Retina (tissue), 1 donor: ENCODE measurements at regions not wholly inside any gene's neighbourhood (a gene's known extent, or its start where the extent isn't known, plus 50 kb on each side); places are given as distances from the start of the nearest gene placed in this dataset.
"Not testable (repeated sequence)": the region's sequence is repeated elsewhere in the genome, so short reads cannot be mapped to it uniquely, and the experiment has no call there.

Source experiments
- DNase-seq: peaks from one replicate; pipeline ENCODE4 v3.0.0-alpha.2; 2016

- DNase-seq = no peak
Observed at GRCh38 chr5:145062280-145063062, 772.7 kb downstream of the PRELID2 start.

GRCh38 chr5:145056800-145057199 is 778.3 kb downstream of the PRELID2 start:
- DNase-seq = no peak

GRCh38 chr5:145050181-145050580 is 785.0 kb downstream of the PRELID2 start:
- DNase-seq = no peak

- no peak for DNase-seq
Observed at GRCh38 chr5:145044970-145045369, 790.2 kb downstream of the PRELID2 start.

DNA sequence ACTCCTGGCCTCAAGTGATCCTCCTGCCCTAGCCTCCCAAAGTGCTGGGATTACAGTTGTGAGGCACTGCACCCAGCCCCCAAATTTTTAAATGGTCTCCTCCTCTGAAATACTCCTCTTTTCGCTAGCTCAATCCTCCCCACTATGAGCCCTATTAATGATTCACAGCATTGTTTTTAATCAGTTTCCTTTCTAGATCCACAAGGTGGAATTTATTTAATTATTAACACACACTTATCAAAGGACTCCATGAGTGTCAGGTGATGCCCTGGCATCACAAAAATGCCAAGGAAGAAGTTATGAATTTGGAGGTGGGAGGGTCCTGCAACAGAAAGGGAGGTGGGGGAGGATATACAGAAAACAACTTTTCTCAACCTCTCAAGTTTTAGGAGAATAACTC is 806.5 kb downstream of the PRELID2 start:
- DNase-seq = no peak

DNA sequence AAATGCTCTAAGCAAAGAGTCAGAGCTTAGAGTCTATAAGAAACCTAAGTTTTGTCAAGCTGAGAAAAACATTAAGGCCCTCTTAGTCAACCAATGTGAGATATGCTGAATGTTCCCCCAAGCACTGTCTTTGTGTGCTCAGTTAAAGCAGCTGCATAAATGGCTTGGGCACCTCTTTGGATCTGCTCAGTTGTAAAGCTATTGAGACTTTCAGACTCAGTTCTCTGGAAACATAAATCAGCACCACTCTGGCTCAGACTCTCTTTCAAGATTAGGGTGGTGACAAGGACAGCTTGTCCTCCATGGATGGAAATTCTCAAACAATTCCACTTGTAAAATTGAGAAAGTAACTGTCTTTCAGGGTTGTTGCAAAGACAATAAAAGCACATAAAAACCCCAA is 807.9 kb downstream of the PRELID2 start:
- DNase-seq = no peak

DNA sequence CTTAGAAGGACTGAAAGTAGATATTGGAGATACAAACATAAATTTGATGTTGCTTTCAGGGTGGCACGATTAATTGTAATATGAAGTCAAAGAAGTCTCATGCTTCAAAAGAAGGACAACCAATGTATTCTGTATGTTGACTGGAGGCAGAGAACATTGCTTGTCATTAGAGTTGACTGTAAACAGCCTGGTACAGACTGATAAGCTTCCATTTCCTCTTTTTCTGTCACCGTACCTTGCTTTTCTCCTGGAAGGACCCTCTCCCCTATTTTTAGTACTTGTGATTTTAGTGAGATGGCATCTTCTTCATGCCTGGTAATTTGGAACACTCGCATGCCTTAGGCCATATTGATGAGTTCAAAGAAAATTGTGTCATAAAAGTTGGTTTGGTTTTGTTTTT is 809.4 kb downstream of the PRELID2 start:
- DNase-seq = no peak

DNA sequence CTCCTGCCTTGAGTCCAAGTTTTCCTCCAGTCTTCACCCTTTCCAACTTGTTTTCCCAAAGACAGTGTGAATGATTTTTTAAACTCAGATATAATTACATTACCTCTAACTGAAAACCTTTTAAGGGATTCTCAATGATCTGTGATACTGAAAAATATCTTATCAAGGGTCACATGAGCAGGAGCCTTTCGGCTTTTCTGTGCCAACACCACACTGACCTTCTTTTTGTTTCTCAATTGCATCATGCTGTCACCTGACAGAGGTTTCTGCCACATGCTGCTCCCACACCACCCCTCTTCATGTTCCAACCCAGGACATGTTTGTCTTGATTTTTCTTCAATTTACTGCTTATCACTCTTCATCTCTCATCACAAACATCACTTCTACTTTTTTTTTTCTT is 820.0 kb downstream of the PRELID2 start:
- DNase-seq = no peak

- no peak for DNase-seq
Observed at GRCh38 chr5:145014109-145014508, 821.0 kb downstream of the PRELID2 start.

GRCh38 chr5:145010834-145011233 is 824.3 kb downstream of the PRELID2 start:
- DNase-seq = no peak

DNA sequence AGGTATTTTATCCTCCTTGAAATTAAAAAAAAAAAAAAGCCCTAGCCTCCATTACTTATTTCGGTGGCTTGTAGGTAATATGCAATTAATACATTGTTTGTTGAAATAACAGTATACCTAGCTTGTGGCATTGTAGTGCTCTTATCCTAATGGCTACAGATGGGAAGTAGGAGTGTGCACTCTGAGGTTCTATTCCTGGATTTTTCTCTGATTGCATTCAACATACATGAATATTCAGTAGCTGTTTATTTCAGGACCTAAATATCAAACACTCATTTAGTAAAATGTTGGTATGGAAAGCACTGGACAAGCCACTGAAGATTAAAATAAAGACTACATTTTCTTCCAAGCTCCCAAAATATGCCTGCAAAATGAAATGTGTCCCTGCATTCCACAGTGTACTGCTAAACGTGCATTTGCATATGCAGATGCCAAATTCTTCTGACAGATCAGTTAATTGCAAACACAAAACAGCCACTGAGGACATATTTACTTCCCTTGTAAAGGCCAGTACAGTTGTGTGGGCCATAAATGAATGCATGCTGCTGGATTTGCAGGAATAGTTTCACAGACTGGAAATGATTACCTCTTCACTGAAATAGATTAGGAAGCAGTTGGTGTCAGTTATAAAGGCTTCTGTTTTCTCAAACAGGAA is 826.1 kb downstream of the PRELID2 start:
- no peak for DNase-seq

- DNase-seq = not testable (repeated sequence)
Observed at GRCh38 chr5:144994356-144994755, 823.7 kb downstream of the KCTD16 start.

DNA sequence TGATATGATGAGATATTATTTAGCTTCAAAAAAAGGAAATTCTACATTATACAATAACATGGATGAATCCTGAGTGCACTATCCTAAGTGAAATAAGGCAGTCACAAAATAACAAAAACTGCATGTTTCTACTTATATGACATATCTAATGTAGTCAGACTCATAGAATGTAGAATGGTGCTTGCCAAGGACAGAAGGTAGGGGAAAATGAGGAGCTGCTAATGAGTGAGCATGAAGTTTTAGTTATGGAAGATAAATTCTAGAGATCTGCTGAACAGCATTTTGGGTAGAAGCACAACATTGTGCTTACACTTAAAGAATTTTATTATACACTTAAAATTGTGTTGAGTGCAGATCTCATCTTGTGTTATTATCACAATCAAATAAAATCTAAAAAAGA is 812.4 kb downstream of the KCTD16 start:
- DNase-seq = no peak

DNA sequence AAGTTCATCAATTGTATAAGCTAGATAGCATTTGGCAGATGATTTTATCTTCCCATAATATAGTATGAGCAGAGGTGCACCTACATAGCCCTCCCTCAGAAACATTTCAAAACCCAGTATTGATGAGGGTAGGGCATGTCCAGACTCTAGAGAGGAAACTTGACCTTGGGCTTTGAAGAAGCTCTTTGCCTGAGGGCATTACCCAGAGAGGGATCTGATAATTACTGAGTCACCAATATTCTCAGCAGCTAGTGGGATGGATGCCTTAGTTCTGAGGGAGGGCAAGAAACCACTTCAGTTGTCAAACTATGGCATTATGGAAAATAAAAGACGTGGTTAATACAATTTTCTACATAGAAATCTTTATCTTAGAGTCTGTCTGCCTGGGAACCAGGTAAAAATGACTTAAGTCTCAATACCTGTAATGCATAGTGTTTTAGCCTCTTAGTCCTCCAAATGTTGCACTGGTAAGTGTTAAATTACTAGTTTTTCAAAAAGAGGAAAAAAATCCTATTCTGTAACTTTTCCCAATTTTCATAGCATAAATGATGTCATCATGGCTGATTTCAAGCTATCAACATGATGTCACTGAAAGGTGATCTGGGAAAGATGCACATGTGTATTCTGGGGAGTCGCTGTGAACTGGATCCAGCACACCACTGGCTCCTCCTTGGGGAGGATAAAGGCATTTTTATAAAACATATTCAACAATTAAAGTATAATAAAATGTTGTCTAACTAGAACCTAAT is 809.0 kb downstream of the KCTD16 start:
- DNase-seq = no peak

DNA sequence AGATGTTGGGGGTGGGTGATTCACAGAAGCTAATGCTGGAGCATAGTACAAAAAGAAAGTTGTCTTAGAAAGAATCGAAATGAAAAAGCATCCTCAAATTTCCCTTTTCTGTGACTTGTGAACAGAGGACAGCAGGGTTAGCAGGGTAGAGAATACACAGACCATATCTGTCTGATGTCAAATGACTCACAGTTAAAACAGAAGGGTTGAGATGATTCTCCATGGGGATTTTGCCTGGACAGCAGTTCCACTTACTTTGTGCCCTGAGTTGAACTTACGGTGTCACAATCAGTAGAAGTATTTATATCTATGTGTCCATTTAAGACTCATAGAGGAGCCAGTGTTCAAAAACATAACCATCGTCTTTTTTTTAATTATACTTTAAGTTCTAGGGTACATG is 801.6 kb downstream of the KCTD16 start:
- no peak for DNase-seq

GRCh38 chr5:144971108-144971850 is 800.6 kb downstream of the KCTD16 start:
- DNase-seq = peak; percentile 22

DNA sequence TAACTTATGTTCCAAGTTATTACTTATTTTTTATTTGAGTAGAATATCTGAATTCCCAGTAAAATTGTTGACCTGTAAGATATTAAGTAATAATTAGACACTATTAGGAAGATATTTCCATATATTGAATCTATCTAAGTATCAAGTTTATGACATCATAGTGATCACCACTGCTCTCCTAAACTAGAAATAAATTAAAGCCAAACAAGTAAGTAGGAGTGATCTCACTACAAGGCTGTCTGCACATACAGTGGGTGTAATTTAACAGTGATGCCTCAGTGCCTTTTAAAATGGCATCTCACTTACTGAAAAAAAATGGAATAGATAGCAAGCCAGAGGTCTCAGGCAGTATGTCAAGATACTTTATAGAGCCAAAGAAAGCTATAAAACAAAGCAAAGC is 789.6 kb downstream of the KCTD16 start:
- no peak for DNase-seq

- no peak for DNase-seq
Observed at GRCh38 chr5:144958002-144958401, 787.3 kb downstream of the KCTD16 start.

DNA sequence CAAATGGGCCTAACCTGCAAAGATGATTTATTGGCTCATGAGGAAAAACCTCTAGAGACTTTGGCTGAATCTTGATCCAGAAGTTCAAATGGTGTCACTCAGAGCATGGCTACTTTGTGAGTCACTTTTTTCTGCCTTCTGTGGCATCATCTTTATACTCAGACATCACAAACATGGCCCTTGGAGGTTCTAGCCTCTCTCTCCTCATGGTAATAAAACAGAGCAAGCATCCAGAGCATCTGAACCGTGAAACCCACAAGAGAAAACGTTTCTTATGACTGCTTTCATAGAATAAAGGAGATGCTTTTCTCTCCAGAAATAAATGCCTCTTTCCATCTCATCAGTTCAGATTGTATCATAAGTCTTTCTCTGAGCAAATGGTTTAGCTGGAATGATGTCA is 780.3 kb downstream of the KCTD16 start:
- DNase-seq = no peak

GRCh38 chr5:144947023-144947422 is 776.4 kb downstream of the KCTD16 start:
- DNase-seq = no peak

GRCh38 chr5:144945503-144945902 is 774.8 kb downstream of the KCTD16 start:
- no peak for DNase-seq

- no peak for DNase-seq
Observed at GRCh38 chr5:144944936-144945335, 774.3 kb downstream of the KCTD16 start.

GRCh38 chr5:144941004-144941403 is 770.3 kb downstream of the KCTD16 start:
- no peak for DNase-seq
